BLaER1 treated with 17β-estradiol and CSF1 and Interleukin-3, amounts not matched to agents 10 nM and 100 nM (cell line): ENCODE measurements at regions not wholly inside any gene's neighbourhood (a gene's known extent, or its start where the extent isn't known, plus 50 kb on each side); places are given as distances from the start of the nearest gene placed in this dataset.

ENCODE experiments used
- H3K27ac ChIP-seq, 11 experiments: shearing (Covaris generic); formaldehyde crosslinking; 2 replicates each; pipeline ENCODE4 v1.8.1; 2022
- H3K27me3 ChIP-seq, 11 experiments: shearing (Covaris generic); formaldehyde crosslinking; 2 replicates each; pipeline ENCODE4 v1.8.1; 2022
- H3K36me3 ChIP-seq, 11 experiments: shearing (Covaris generic); formaldehyde crosslinking; 2 replicates each; pipeline ENCODE4 v1.8.1; 2022
- H3K4me1 ChIP-seq, 10 experiments: shearing (Covaris generic); formaldehyde crosslinking; 2 replicates each; pipeline ENCODE4 v1.8.1; 2022
- H3K4me2 ChIP-seq, 11 experiments: shearing (Covaris generic); formaldehyde crosslinking; 2 replicates each; pipeline ENCODE4 v1.8.1; 2022
- H3K4me3 ChIP-seq, 10 experiments: shearing (Covaris generic); formaldehyde crosslinking; 2 replicates each; pipeline ENCODE4 v1.8.1; 2022
- H3K9ac ChIP-seq, 11 experiments: shearing (Covaris generic); formaldehyde crosslinking; 2 replicates each; pipeline ENCODE4 v1.8.1; 2022
- H3K9me3 ChIP-seq, 11 experiments: shearing (Covaris generic); formaldehyde crosslinking; replicated peaks in 1 of 11; 2 replicates each; pipeline ENCODE4 v1.8.1; 2022
- H4K20me1 ChIP-seq, 11 experiments: shearing (Covaris generic); formaldehyde crosslinking; 2 replicates each; pipeline ENCODE4 v1.8.1; 2022
- Cebpa-rat ChIP-seq, 11 experiments: shearing (Covaris generic); IDR thresholded peaks; 2 replicates each; pipeline ENCODE4 v1.8.1; 2022

DNA sequence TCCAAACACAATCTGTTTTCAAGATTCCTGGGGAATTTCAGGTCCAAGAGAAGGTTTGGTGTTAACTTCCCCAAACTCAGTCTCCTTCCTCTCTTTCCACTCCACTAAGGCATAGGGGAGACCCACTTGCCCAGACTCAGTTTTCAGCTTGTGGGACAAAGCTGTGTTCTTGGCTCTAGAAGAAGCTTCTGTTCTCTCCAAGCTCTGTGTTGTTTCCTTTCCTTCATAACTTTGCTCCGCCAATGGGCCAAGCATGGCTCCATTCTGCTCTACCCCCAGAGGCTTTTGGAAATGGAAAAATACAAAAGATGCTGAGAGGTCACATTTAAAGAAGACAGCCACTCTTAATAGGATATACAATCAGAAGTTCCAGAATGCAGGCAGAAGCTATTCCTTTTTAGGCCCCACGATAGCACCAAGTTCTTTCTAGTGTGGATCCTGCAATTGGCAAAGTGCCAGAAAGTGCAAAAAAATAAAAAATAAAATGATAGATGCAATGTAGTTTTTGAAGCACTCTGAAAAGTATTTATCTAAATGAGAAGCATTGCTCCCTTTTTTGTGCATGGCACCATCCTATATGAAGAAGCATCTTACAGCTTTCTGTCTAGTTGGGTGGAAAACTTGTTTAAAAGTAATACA is 510.1 kb downstream of the TXNL1 start:
- no peak overlapping the region for H3K4me2 ChIP-seq
- H3K36me3 ChIP-seq = no peaks in the 10 kb centered on the region
- no peak overlapping the region for H3K27ac ChIP-seq
- no peak overlapping the region for H3K9ac ChIP-seq
- TF ChIP-seq Cebpa-rat (IDR thresholded peaks at IDR 0.05) = no peak
- H3K27me3 ChIP-seq = no peaks in the 10 kb centered on the region
- H3K9me3 ChIP-seq = no peaks in the 10 kb centered on the region
- no peaks in the 10 kb centered on the region for H4K20me1 ChIP-seq
- H3K4me3 ChIP-seq = no peak overlapping the region
- H3K4me1 ChIP-seq = peaks cover 0 to 19% (median 6%) of the 10 kb centered on the region in 10 experiments; a peak in 9 of 20 replicates

DNA sequence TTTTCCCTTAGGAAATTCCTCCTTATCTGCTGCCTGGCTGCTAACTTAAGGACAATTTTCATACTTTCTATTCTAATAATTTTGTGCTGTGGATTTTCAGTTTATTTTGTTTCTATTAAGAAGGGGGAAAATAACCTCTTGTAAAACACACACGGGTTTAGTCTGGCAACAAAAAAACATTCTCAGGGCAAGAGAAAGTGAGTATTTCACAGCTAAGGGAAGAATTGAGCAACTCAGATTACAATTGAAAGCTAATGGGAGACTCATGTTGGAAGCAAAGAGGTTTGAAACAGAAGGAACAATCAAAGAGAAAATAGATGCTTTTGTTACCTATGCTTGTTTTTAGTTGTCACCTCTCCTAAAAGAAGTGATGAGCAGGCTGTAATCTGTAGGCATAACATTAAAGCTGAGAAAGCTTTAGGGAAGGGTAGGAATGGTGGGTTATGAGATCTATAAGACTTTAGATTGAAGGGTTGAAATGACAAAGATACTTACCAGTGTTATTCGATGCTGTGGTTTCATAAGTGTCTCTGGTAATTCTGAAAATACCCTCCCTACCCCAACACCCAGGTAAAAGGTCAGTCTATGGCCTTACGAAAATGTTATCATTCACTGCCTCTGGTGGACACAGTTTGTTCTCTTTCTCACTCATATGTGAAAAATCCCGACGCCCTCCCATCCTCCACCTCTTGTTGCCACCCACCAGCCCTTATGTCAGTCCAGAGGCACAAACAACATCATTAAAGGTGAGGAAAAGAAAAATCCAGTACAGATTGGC is 510.9 kb downstream of the TXNL1 start:
- H3K27ac ChIP-seq = no peak overlapping the region
- no peak overlapping the region for H3K4me3 ChIP-seq
- peak overlapping the region in 8 of 11 experiments; percentile 5 to 43 (median 15); a peak in 9 of 22 replicates for H3K4me2 ChIP-seq
- H3K27me3 ChIP-seq = no peaks in the 10 kb centered on the region
- no peak overlapping the region for H3K9ac ChIP-seq
- H3K9me3 ChIP-seq = no peaks in the 10 kb centered on the region
- no peak for TF ChIP-seq Cebpa-rat (IDR thresholded peaks at IDR 0.05)
- no peaks in the 10 kb centered on the region for H4K20me1 ChIP-seq
- no peaks in the 10 kb centered on the region for H3K36me3 ChIP-seq
- H3K4me1 ChIP-seq = peaks cover 0 to 19% (median 6%) of the 10 kb centered on the region in 10 experiments; a peak in 9 of 20 replicates

DNA sequence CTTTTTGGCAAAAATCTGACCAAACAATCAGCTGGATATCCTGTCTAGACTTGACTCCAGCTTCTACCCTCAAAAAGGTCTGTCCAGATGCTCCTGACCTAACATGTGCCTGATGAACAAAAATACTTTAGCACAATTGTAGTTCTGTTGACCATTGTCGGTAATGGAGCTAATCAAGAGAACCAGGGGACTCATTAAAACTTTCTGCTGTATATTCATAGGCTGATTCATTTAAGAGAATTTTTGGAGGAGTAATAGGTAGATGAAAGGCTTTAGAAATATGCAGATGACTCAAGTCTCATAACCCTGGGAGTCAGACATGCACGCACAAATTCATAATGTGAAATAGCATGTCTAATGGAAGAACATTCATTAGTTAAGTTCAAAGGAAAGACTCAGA is 514.2 kb downstream of the TXNL1 start:
- H3K4me1 ChIP-seq = peaks cover 0 to 35% (median 6%) of the 10 kb centered on the region in 10 experiments; a peak in 9 of 20 replicates
- H3K36me3 ChIP-seq = no peaks in the 10 kb centered on the region
- no peak overlapping the region for H3K9ac ChIP-seq
- H3K27ac ChIP-seq = no peak overlapping the region
- H3K27me3 ChIP-seq = no peaks in the 10 kb centered on the region
- TF ChIP-seq Cebpa-rat (IDR thresholded peaks at IDR 0.05) = no peak
- H4K20me1 ChIP-seq = no peaks in the 10 kb centered on the region
- H3K9me3 ChIP-seq = no peaks in the 10 kb centered on the region
- H3K4me2 ChIP-seq = no peak overlapping the region
- H3K4me3 ChIP-seq = no peak overlapping the region

DNA sequence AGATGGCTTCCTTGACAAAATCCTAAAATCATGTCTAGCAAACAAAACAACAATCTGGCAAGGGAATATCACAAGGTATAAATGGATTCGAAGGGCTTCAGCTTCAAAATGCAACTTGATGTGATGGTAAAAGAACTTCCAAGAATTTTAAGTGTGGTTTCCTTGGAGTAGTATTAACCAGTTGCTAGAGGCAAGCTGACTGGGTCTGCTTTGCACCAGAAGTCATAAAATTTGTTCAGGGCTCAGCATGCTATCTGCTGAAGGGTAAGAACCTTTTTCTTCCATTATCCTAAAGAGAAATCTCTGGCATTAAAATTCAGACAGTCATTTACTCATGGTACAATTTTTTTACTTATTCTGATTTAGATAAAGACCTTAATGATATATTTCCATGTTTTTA is 516.7 kb downstream of the TXNL1 start:
- Histone ChIP-seq H3K4me2 (no peak overlapping the region), H3K4me1 (peaks cover 2 to 29% (median 11%) of the 10 kb centered on the region in 10 experiments; a peak in 18 of 20 replicates), H3K9ac (no peak overlapping the region), H3K9me3 (no peaks in the 10 kb centered on the region), H3K36me3 (no peaks in the 10 kb centered on the region), H3K27ac (no peak overlapping the region), H3K4me3 (no peak overlapping the region), H3K27me3 (no peaks in the 10 kb centered on the region), H4K20me1 (no peaks in the 10 kb centered on the region)
- no peak for TF ChIP-seq Cebpa-rat (IDR thresholded peaks at IDR 0.05)

DNA sequence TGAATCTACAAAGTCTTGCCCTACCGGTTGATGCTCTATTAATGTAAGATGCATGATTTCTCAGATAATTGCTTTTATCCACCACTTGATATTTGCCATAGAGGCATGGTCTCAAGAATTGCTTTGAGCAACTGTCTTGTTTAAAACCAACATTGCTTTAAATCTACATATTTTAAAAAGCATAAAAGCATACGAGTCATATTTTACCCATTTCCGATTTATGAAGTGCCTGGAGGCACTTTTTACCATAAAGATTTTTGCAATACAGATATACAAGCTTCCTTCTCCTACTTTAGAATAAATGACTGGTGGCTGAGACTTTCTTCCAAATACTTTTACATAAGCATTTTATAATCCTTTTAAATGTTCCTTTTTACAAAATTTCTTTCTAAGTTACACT is 517.6 kb downstream of the TXNL1 start:
- H4K20me1 ChIP-seq = no peaks in the 10 kb centered on the region
- H3K36me3 ChIP-seq = no peaks in the 10 kb centered on the region
- no peak overlapping the region for H3K4me3 ChIP-seq
- no peaks in the 10 kb centered on the region for H3K9me3 ChIP-seq
- no peak overlapping the region for H3K9ac ChIP-seq
- no peak for TF ChIP-seq Cebpa-rat (IDR thresholded peaks at IDR 0.05)
- no peak overlapping the region for H3K27ac ChIP-seq
- H3K27me3 ChIP-seq = no peaks in the 10 kb centered on the region
- H3K4me2 ChIP-seq = peak overlapping the region in 1 of 11 experiments; percentile 72; a peak in 1 of 22 replicates
- H3K4me1 ChIP-seq = peaks cover 11 to 35% (median 20%) of the 10 kb centered on the region in 10 experiments

DNA sequence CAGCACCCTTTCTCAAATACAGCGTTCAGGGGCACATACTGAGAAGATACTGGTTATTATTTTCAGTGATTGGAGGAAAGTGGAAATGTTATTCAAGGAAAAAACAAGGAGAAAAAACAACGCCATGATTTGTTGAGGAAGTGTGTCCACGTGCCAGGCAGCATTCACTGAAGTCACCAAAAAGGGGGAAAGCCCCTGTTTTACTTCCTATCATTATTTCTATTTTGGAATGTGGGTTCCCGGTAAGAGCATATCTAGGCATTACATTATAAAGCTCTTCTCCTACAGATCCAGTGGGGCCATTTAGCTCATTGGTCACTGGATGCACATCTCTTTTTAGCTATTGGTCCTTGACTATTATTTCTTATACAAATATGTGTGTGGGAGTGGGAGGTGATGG is 518.7 kb downstream of the TXNL1 start:
- Histone ChIP-seq H3K9ac (no peak overlapping the region), H3K4me1 (peaks cover 22 to 46% (median 31%) of the 10 kb centered on the region in 10 experiments), H4K20me1 (no peaks in the 10 kb centered on the region; a peak in 1 of 22 replicates), H3K36me3 (no peaks in the 10 kb centered on the region), H3K27me3 (no peaks in the 10 kb centered on the region), H3K27ac (peak overlapping the region in 1 of 11 experiments; percentile 13; a peak in 1 of 22 replicates), H3K4me2 (peak overlapping the region in 2 of 11 experiments; percentile 68 to 72; a peak in 4 of 22 replicates), H3K9me3 (no peaks in the 10 kb centered on the region), H3K4me3 (no peak overlapping the region)
- no peak for TF ChIP-seq Cebpa-rat (IDR thresholded peaks at IDR 0.05)

DNA sequence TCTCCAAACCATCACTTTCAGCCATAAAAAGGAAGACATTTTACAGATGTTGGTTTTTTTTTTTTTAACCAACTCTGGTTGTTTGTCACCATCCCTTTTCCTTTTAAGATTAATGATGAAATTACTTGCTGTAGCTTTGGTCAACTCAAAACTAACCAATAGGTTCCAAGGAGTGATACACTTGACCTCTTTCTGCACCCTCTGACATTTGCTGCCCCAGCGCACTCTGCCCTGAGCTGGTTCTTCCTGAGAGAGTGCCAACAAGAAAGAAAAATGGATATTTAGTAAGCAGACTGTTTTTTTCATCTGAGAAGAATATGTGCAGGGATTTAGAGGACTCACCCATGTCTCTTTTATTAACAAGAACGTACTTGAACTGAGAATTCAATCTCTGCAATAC is 520.0 kb downstream of the TXNL1 start:
- Histone ChIP-seq H3K4me2 (peak overlapping the region in 2 of 11 experiments; percentile 7 to 10; a peak in 1 of 22 replicates), H3K9me3 (no peaks in the 10 kb centered on the region), H3K9ac (no peak overlapping the region), H4K20me1 (no peaks in the 10 kb centered on the region; a peak in 1 of 22 replicates), H3K4me3 (no peak overlapping the region), H3K36me3 (no peaks in the 10 kb centered on the region), H3K27ac (no peak overlapping the region), H3K4me1 (peaks cover 32 to 58% (median 43%) of the 10 kb centered on the region in 10 experiments), H3K27me3 (no peaks in the 10 kb centered on the region)
- no peak for TF ChIP-seq Cebpa-rat (IDR thresholded peaks at IDR 0.05)

DNA sequence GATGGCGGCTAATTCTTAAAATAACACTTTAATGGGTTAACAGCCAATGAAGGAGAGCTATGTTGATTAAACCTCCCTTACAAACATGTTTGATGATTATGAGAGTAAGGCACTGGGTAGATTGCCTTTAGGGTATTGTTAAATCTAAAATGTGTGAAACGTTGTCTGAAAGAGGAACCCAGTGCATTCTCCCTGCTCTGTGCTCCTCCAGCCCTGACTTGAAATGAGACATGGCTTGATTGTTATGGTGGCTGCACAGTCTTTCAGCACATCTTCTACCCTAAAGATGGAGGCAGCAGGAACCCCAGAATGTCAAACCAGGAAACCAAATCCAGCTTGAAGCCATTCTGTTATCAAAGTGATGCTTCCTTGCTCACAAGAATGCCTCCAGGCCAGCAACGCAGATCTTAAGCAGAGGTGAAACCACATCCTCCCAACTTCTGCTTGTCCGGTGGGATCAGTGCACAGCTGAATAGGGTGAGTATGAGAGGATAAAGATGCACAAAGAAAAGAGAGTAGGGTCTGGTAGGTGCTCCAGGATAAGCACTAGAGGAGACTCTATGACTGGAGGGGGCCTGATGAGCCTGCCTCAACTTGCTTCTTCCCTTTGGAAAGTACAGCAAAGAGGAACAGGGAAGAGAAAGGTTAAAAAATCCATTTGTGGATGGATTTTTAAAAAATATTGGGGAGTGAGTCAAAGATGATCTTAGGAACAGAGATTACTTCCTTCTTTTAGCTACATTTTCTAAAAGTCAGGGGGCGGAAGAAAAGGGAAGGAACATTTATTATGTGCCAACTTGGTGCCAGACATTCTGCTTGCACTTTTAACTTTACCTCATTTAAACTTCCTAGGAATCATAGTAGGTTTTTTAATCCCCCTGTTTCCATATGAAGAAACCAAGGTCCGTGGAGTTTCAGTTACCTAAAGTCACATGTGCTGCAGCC is 523.0 kb downstream of the TXNL1 start:
- Histone ChIP-seq H3K4me1 (peaks cover 39 to 80% (median 68%) of the 10 kb centered on the region in 10 experiments), H3K9ac (peak overlapping the region in 3 of 11 experiments; percentile 6 to 42 (median 23); a peak in 5 of 22 replicates), H3K27me3 (no peaks in the 10 kb centered on the region), H4K20me1 (no peaks in the 10 kb centered on the region; a peak in 1 of 22 replicates), H3K36me3 (no peaks in the 10 kb centered on the region), H3K27ac (peak overlapping the region; percentile 7 to 63 (median 41); a peak in 17 of 22 replicates), H3K4me3 (peak overlapping the region in 1 of 10 experiments; percentile 0; a peak in 2 of 20 replicates), H3K4me2 (peak overlapping the region; percentile 43 to 91 (median 60)), H3K9me3 (0 out of 22 replicates have a peak, but pooled peaks cover 0 to 1% (median 0%) of the 10 kb centered on the region in 11 experiments)
- TF ChIP-seq Cebpa-rat (IDR thresholded peaks at IDR 0.05) = no peak
